ENCODE measurements at regions not wholly inside any gene's neighbourhood (a gene's known extent, or its start where the extent isn't known, plus 50 kb on each side); places are given as distances from the start of the nearest gene placed in this dataset.

DNA sequence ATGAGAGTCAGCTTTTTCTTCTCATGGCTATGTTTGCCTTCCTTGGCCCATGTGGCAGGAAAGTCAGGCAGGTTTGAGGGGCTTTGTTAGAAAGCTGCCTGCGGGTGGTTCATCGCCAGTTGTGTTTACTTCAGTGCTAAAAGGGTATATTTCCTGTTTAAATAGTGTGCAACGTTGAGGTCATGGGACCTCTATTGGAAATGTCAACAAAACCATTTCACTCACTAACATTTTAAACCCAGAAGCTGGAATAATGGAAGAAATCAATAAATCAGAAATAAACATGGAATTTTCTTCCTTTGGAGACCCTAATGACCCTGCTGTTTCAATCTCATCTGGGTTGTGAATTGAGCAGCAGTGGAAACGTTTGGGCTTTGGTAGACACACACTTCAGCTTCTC lies 185.8 kb downstream of the ANKRD50 start:
- H3K27ac Mint-ChIP-seq = no peak overlapping the region
- ATAC-seq (replicated peaks) (no peak), DNase-seq (no peak)
- H3K27me3 Mint-ChIP-seq = no peaks in the 10 kb centered on the region
- H3K9me3 Mint-ChIP-seq = peaks cover 5 to 23% of the 10 kb centered on the region in 2 donors
- H3K36me3 Mint-ChIP-seq (ENCODE audit: insufficient read depth) = no peaks in the 10 kb centered on the region
- no peaks in the 10 kb centered on the region for H3K4me1 Mint-ChIP-seq (ENCODE audit: low read depth in 2 of 2)
- no peak overlapping the region for H3K4me3 Mint-ChIP-seq

DNA sequence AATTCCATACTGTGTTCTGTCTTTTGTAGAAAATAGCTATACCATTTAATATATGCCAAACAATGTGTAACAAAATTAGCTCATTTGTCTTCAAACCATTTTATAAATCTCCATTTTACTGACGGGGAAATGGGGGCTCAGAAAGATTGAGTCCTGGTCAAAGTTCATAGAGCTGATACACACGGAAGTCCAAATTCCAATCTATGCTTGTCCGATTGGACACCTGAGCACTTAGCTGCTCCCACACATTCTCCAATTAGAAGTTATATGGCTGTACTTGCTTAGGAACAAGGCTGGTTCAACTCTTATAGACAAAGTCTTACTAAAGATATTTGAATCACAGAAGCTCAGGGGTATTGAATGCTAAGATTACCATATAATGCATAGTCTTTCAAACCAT lies 185.2 kb downstream of the ANKRD50 start:
- no peak overlapping the region for H3K4me3 Mint-ChIP-seq
- peaks cover 5 to 23% of the 10 kb centered on the region in 2 donors for H3K9me3 Mint-ChIP-seq
- no peak for ATAC-seq (replicated peaks)
- no peaks in the 10 kb centered on the region for H3K27me3 Mint-ChIP-seq
- H3K4me1 Mint-ChIP-seq (ENCODE audit: low read depth in 2 of 2) = no peaks in the 10 kb centered on the region
- no peak overlapping the region for H3K27ac Mint-ChIP-seq
- DNase-seq = no peak
- no peaks in the 10 kb centered on the region for H3K36me3 Mint-ChIP-seq (ENCODE audit: insufficient read depth)

DNA sequence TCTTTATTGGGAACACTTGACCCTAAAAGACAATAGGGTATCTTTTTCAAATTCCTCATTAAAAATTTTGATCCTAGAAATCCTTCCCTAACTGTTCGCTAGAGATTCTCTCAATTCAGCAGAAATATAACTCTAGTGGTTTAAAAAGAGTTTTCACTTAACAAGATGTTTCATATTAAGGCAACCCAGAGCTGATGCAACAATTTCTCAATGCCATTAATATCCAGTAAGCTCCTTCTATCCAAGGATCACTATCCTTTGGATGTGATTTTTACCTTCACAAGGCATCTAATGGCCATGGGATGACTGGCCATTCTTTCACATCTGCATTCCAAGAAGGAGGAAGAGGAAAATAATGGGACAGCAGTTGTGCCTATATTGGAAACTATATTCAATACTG lies 183.4 kb downstream of the ANKRD50 start:
- Mint-ChIP-seq H3K4me1 (ENCODE audit: low read depth in 2 of 2) (no peaks in the 10 kb centered on the region), H3K9me3 (peaks cover 5 to 18% of the 10 kb centered on the region in 2 donors), H3K27ac (no peak overlapping the region), H3K27me3 (no peaks in the 10 kb centered on the region), H3K36me3 (ENCODE audit: insufficient read depth) (no peaks in the 10 kb centered on the region), H3K4me3 (no peak overlapping the region)
- DNase-seq (no peak), ATAC-seq (replicated peaks) (no peak)

DNA sequence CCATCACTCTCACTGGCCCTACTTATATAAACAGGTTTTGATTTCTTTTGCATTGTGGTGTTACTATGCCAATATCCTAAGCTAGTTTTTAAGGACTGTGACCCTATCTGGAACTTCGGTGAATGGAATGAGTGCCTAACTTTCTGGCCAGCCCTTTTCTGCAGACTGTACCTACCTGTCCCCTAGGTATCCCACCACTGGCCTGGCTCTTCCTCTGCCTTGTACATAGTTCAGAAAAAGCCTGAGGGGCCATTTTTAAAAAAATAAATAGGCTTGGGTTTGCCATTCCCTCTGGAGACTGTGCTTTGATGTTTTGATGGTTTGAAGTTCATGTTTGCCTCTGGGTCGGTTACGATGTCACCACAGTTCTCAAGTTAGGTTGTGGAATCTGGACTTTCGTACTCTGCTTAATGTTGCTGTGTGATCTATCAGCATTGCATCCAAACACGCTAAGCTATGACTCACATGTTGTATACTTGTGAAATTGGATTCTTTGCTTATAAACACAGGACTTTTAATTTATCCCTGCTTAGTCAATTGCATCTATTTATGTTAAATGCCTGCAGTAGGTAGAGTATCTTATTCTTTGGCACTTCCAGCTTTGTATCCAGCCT lies 182.0 kb downstream of the ANKRD50 start:
- DNase-seq (no peak), ATAC-seq (replicated peaks) (no peak)
- H3K27ac Mint-ChIP-seq = no peak overlapping the region
- H3K4me3 Mint-ChIP-seq = no peak overlapping the region
- H3K36me3 Mint-ChIP-seq (ENCODE audit: insufficient read depth) = no peaks in the 10 kb centered on the region
- no peaks in the 10 kb centered on the region for H3K27me3 Mint-ChIP-seq
- H3K9me3 Mint-ChIP-seq = peaks cover 3 to 10% of the 10 kb centered on the region in 2 donors
- no peaks in the 10 kb centered on the region for H3K4me1 Mint-ChIP-seq (ENCODE audit: low read depth in 2 of 2)

DNA sequence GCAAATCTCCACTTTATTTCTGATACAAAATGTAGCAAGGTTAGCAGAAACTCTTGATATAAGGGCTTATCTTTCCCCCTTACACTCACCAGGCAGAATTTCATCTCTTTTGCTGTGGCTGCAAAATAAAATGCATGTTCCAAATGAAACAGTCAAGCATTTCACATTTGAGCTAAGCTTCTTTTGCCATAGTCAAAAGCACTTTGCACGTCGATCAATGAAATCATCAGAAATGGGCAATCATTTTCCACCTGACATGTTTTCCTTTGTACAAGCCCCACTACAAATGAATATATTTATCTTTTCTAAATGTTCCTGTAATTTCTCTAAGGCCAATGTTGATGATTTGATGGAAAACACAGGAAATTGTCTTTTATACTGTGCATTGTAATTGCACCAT lies 178.4 kb downstream of the ANKRD50 start:
- H3K4me1 Mint-ChIP-seq (ENCODE audit: low read depth in 2 of 2) = no peaks in the 10 kb centered on the region
- no peak overlapping the region for H3K4me3 Mint-ChIP-seq
- H3K36me3 Mint-ChIP-seq (ENCODE audit: insufficient read depth) = no peaks in the 10 kb centered on the region
- H3K27me3 Mint-ChIP-seq = no peaks in the 10 kb centered on the region
- DNase-seq (no peak), ATAC-seq (replicated peaks) (no peak)
- H3K9me3 Mint-ChIP-seq = peaks cover 0 to 3% of the 10 kb centered on the region in 2 donors
- no peak overlapping the region for H3K27ac Mint-ChIP-seq

DNA sequence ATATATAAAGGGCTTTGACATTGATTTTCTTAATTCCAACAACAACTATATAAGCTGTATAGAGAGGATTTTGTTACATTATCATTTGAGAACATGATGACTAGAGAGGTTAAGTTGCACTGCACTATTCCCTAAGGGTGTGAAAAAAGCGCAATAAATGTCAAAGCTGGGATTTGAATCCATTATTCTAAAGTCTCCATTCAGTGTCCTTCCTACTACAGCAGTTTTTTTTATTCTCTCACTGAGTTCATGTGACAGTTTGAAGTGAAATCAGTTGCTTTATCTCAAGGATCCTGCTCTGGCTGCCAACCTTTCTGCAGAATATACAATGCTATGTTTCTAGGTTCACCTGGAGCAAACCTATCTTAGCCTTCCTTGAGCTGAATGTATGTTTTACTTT lies 177.5 kb downstream of the ANKRD50 start:
- Mint-ChIP-seq H3K27me3 (no peaks in the 10 kb centered on the region), H3K9me3 (no peaks in the 10 kb centered on the region), H3K4me1 (ENCODE audit: low read depth in 2 of 2) (no peaks in the 10 kb centered on the region), H3K36me3 (ENCODE audit: insufficient read depth) (no peaks in the 10 kb centered on the region), H3K4me3 (no peak overlapping the region), H3K27ac (no peak overlapping the region)
- ATAC-seq (replicated peaks) = no peak
- no peak for DNase-seq

DNA sequence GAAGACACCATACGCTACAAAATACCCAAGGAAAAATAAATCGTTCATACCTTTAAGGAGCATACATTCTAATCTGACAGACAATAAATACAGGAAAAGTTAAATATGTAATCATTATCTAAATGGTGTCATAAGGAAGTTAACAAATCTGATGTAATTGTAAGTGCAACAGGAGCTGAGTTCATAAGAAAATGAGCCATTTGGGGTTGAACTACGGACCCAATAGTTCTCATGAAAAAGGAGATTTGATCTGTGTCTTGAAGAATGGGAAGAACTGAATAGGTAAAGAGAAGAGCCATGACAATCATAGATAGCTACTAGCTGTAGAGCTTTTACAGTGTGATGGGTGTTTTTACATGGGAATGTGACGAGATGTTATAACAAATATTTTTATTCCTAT lies 175.6 kb downstream of the ANKRD50 start:
- Mint-ChIP-seq H3K9me3 (no peaks in the 10 kb centered on the region), H3K4me1 (ENCODE audit: low read depth in 2 of 2) (no peaks in the 10 kb centered on the region), H3K27ac (no peak overlapping the region), H3K36me3 (ENCODE audit: insufficient read depth) (no peaks in the 10 kb centered on the region), H3K4me3 (no peak overlapping the region), H3K27me3 (no peaks in the 10 kb centered on the region)
- ATAC-seq (replicated peaks) = no peak
- DNase-seq = no peak

DNA sequence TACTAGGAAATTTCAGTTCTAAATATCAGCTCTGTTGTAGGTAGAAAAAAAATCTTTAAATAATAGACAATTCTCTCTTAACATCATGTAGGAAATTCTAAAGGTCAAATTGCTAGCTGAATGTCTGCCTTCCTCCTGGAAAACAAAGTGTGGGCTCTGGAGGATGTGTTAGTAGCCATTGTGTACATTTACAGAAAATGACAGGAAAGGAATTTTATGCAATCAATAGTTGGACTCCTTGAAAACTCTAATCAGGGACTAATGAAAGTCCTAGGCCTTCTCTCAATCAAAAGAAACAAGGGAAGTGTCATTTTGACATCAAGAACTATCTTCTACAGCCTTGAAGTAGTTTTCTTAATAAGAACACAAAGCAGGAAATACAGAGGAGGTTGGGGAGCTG lies 174.6 kb downstream of the ANKRD50 start:
- H3K4me3 Mint-ChIP-seq = no peak overlapping the region
- H3K36me3 Mint-ChIP-seq (ENCODE audit: insufficient read depth) = no peaks in the 10 kb centered on the region
- peaks cover 0 to under 1% of the 10 kb centered on the region in 2 donors for H3K9me3 Mint-ChIP-seq
- ATAC-seq (replicated peaks) = no peak
- H3K27me3 Mint-ChIP-seq = no peaks in the 10 kb centered on the region
- H3K27ac Mint-ChIP-seq = no peak overlapping the region
- no peak for DNase-seq
- H3K4me1 Mint-ChIP-seq (ENCODE audit: low read depth in 2 of 2) = no peaks in the 10 kb centered on the region

DNA sequence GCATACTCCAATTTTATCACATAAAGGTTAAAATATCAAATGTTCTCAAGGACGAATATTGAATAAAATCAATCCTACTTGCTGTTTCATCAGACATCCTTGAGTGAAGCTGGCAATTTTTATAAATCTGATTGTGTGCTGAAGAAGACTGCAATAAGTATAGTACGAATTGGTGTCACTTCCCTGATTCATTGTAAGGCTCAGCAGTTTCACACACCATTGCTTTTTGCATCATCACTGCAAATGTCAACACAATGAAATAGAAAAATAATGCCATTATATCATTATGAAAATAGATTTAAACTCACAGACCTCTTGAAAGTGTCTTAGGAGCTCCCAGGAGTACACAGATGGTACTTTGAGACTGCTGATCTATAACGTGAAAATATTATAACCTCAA lies 172.5 kb downstream of the ANKRD50 start:
- no peak overlapping the region for H3K27ac Mint-ChIP-seq
- peaks cover 0 to 2% of the 10 kb centered on the region in 2 donors for H3K9me3 Mint-ChIP-seq
- H3K4me3 Mint-ChIP-seq = no peak overlapping the region
- no peaks in the 10 kb centered on the region for H3K4me1 Mint-ChIP-seq (ENCODE audit: low read depth in 2 of 2)
- H3K27me3 Mint-ChIP-seq = no peaks in the 10 kb centered on the region
- ATAC-seq (replicated peaks) = no peak
- H3K36me3 Mint-ChIP-seq (ENCODE audit: insufficient read depth) = no peaks in the 10 kb centered on the region
- DNase-seq = no peak

DNA sequence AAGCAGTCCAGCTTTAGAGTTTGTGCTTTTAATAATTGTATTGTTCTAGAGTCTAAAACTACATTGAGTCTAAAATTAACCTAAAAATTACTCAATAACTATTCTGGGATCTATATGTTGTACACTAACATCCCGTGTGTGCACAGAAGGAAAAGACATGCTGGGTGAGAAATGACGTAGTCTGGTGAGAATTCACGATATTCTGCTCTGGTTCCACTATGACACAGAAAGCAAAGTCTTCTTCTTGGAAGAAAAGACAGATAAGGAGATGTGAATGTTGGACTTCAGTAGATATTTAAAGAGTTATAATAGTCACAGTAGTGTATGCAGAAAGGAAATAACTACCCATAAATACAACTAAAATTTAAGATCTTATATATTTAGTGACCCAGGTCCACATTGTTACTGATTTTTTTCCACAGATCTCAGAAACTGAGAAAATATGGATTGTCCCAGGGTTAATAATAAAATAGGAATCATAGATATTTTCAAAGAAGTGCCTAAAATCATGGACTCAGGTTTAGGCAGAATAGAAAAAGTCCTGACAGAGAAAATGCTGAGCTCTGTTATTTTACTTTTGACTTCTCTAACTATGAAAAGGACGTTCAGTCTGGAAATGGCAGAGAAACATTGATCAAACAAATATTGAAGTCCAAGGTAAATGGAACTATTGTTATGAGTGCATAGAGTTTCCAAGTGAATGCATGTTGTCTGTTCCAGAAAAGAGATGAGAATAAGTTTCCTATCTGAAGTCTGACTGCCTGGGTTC lies 170.7 kb downstream of the ANKRD50 start:
- H3K27ac Mint-ChIP-seq = no peak overlapping the region
- no peaks in the 10 kb centered on the region for H3K4me1 Mint-ChIP-seq (ENCODE audit: low read depth in 2 of 2)
- H3K27me3 Mint-ChIP-seq = no peaks in the 10 kb centered on the region
- DNase-seq (no peak), ATAC-seq (replicated peaks) (no peak)
- peaks cover 0 to 2% of the 10 kb centered on the region in 2 donors for H3K9me3 Mint-ChIP-seq
- H3K36me3 Mint-ChIP-seq (ENCODE audit: insufficient read depth) = no peaks in the 10 kb centered on the region
- no peak overlapping the region for H3K4me3 Mint-ChIP-seq

DNA sequence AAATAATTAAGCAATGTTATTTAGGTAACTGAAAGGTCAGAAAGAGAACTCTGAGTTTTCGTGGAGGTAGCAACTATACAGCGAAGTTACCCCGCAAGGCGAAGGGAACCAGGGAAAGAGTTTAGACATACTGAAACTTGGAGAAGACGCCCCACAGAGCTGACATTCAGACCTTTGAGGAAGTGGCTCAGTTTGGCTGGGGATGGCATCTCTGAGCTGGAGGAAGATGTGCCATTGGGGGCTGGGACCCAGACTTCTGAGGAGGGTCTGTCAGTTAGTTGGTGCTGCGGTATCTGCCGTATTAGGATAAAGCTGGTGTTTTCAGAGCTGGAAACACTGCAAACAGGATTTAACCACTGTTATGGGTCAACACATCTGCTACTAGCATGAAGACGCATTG lies 156.6 kb downstream of the ANKRD50 start:
- no peaks in the 10 kb centered on the region for H3K27me3 Mint-ChIP-seq

DNA sequence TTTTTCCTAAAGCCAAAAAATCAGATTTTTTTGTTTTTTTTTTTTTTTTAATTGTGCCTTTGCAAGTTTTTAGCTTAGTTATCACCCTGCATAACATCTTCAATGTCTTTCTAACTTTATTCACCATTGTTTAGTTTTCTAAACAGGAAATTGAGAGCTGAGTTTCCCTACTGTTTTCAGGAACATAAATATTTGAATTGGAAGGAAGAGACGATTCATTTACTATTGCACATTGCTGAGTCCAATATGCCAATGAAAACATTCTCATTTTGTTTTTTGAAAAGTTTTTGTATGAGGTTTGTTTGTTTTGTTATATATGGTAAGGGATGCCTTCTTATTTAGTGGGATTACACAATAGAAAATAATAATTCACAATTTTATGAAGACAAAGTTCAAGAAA lies 148.4 kb downstream of the ANKRD50 start:
- DNase-seq (no peak), ATAC-seq (replicated peaks) (no peak)
- no peaks in the 10 kb centered on the region for H3K36me3 Mint-ChIP-seq (ENCODE audit: insufficient read depth)
- peaks cover 9 to 14% of the 10 kb centered on the region in 2 donors for H3K9me3 Mint-ChIP-seq
- no peaks in the 10 kb centered on the region for H3K27me3 Mint-ChIP-seq
- H3K27ac Mint-ChIP-seq = no peak overlapping the region
- no peaks in the 10 kb centered on the region for H3K4me1 Mint-ChIP-seq (ENCODE audit: low read depth in 2 of 2)
- H3K4me3 Mint-ChIP-seq = no peak overlapping the region

More for the DNA sequence above, 156.6 kb downstream of the ANKRD50 start:
- DNase-seq (no peak), ATAC-seq (replicated peaks) (no peak)
- Mint-ChIP-seq H3K9me3 (peaks cover 5 to 8% of the 10 kb centered on the region in 2 donors), H3K27ac (no peak overlapping the region), H3K4me1 (ENCODE audit: low read depth in 2 of 2) (no peaks in the 10 kb centered on the region), H3K4me3 (no peak overlapping the region), H3K36me3 (ENCODE audit: insufficient read depth) (no peaks in the 10 kb centered on the region)

DNA sequence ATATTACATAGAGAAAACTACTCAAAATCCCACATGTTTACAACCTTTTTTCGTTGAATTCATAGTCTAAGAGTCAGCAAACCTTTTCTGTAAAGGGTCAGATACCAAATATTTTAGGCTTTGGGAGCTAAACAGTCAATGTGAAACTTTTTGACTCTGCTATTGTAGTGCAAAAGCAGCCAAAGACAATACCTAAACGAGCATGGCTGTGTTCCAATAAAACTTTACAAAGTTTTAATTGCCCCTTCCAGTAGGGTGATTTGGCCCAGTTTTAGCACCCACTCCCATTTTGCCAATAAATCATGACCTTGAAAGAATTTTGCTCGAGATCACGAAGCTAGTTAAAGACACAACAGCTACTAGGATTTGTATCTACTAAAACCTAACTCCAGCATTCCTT lies 147.2 kb downstream of the ANKRD50 start:
- no peaks in the 10 kb centered on the region for H3K27me3 Mint-ChIP-seq
- no peak overlapping the region for H3K4me3 Mint-ChIP-seq
- H3K4me1 Mint-ChIP-seq (ENCODE audit: low read depth in 2 of 2) = no peaks in the 10 kb centered on the region
- H3K36me3 Mint-ChIP-seq (ENCODE audit: insufficient read depth) = no peaks in the 10 kb centered on the region
- H3K27ac Mint-ChIP-seq = no peak overlapping the region
- no peak for DNase-seq
- ATAC-seq (replicated peaks) = no peak
- H3K9me3 Mint-ChIP-seq = peaks cover 8 to 9% of the 10 kb centered on the region in 2 donors

DNA sequence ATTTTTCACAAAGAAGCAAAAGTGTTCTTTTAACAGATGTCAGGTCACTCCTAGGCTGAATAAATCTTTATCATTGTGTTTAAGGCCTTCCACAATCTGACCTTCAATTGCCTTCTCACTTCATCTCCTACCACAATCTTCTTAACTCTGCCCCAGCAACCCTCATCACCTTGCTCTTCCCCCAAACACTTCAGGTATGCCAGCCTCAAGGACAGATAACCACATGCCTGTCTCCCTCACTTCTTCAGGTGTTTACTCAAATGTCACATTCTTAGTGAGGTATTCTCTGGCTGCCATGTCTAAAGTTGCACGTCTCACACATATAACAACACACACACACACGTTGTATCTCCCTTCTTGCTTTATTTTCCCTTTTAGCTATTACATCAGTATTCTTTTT lies 146.5 kb downstream of the ANKRD50 start:
- Mint-ChIP-seq H3K4me1 (ENCODE audit: low read depth in 2 of 2) (no peaks in the 10 kb centered on the region), H3K9me3 (peaks cover 8 to 9% of the 10 kb centered on the region in 2 donors), H3K36me3 (ENCODE audit: insufficient read depth) (no peaks in the 10 kb centered on the region), H3K27me3 (no peaks in the 10 kb centered on the region), H3K27ac (no peak overlapping the region), H3K4me3 (no peak overlapping the region)
- ATAC-seq (replicated peaks) (no peak), DNase-seq (no peak)
